GM21786 (cell line): ENCODE measurements at regions not wholly inside any gene's neighbourhood (a gene's known extent, or its start where the extent isn't known, plus 50 kb on each side); places are given as distances from the start of the nearest gene placed in this dataset.

Source experiments
- ATAC-seq: cut with Tn5 transposase; IDR thresholded peaks from one replicate; pipeline ENCODE4 v1.9.1; 2021; ENCODE audit not compliant: unreplicated experiment

DNA sequence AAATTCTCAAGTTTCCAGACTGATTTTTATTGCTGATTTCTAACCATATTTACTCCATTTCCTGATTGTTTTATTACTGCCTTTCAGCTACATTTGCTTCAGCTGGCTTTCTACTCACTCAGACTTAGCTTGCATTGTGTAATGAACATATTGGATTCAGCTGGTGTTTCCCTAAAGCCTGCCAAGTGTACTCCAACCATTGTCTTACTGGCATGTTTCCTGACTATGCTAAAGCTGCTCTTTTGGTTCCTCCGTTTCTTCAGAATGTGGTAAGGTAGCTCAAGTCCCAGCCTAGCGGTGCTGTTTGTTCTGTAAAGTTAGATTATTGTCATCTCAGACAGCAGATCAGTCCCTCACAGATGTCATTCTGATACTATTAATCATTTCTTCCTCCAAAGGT is 53.1 kb upstream of the GLRA2 start:
- ATAC-seq = no peak

DNA sequence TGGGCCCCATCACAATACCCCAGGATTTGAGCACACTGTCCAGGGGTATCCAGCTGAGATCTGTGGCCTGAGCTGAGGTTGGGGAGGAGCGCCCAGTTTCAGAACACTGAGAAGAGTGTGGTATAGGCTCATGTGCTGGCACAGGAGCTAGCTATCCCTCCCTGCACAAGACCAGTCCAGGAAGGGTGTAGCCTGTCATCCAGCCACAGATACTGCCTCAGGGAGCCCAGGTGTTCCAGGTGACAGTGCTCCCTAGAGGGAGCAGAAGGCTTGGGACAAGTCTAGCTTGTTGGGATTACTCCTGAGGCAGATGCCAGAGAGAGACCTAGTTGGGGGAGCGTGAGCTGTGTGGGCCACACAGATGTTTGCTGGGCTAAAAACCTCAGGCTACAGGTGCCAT is 79.6 kb upstream of the GLRA2 start:
- ATAC-seq = no peak

DNA sequence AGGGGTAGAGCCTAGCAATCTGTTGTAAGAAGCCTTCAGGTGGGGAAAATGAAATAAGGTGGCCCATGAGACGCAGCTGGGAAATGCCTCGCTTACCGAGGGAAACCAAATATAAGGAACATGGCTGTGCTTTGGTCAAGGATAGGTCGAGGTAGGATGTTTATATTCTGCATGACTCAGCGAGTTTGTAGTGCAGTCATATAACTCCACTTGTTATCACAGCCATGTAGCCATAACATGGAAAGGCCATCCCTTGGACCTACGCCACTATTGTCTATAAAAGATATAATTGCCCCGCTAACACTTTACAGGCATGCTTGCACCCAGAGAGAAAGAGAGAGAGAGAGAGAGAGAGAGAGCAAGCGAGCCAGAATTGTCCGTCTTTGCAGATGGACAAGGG is 80.9 kb upstream of the GLRA2 start:
- ATAC-seq = no peak

DNA sequence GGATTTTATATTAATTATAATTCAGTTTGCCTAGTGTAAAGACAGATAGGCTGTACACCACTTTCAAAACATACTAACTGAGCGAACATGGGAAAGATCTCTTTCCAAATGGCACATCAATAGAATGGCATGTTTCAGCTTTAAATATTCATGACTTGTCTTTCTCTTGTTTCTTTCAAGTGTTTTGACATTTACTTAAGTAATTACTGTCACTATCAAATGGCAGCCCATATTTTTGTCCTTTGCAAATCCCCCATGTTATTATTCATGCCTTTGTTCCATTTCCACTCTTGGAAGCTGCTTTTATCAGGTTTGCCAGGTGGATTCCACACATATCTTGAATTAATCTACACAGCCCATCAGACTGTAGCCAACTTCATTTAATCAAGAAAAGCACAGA is 89.2 kb upstream of the GLRA2 start:
- ATAC-seq = no peak

DNA sequence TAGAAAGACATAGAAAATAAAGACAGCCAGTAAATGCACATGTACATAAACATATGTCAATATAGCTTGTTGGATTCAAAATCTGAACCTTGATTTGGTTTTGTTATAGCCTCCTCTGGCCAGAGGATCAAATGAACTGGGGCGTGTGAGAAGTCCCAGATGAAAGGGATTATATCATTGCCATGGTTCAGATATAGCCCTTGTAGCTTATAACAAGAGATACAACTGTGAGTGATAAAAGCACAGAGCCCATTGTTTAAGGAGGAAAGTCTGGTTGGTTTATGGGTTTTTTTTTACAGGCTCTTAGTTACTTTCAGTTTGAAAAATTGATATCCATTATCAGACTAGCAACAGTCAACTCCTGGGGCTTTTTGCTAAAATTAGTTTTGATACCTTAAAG is 101.7 kb upstream of the GLRA2 start:
- no peak for ATAC-seq

DNA sequence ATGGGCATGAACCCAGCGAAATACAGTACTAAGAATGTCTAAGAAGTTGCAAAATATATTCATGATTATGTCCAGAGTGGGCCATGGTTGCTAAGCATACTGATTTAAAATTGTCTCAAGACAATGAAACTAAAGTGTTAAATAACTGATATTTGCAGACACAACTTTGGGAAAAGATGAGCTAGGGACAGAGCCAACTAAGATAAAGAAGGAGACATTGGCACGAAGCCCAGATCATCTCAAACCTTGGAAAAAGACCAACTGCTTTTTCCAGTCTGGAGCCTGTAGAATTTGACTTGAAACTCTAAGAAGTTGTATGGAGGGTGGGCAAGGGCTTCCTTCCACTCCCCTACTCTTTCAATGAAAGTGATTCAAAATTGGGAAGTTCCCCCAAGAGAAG is 108.5 kb upstream of the GLRA2 start:
- no peak for ATAC-seq

DNA sequence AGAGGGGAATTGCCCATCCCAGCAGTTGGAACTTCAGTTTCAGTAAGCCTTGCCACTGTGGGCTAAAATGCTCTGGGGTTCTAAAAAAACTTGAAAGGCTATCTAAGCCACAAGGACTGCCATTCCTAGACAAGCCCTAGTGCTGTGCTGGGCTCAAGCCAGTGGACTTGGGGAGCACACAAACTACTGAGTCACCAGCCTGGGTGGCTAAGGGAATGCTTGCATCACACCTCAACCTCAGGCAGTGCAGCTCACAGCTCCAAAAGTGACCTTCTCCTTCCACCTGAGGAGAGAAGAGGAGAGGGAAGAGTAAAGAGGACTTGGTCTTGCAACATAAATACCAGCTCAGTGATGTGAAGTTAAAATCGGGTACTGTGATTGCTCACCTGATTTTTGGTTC is 116.7 kb upstream of the GLRA2 start:
- ATAC-seq = no peak

DNA sequence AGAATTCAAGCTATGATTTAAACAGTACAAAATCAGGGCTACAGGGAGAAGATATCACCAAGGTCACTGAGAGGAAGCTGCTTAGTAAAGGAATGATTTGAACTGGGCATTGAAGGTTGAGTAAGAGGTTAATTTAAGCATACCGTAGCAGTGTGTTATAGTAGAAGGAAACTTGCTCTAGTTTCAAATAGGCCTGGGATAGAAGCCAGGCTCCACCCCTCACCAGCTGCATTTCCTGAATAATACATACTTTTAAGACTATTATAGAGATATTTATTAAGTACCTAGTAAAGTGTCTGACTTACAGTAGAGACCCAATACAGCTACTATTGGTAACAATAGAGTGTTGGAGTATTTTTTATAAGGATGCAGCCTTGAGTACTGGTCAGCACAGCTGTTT is 118.0 kb upstream of the GLRA2 start:
- ATAC-seq = no peak

DNA sequence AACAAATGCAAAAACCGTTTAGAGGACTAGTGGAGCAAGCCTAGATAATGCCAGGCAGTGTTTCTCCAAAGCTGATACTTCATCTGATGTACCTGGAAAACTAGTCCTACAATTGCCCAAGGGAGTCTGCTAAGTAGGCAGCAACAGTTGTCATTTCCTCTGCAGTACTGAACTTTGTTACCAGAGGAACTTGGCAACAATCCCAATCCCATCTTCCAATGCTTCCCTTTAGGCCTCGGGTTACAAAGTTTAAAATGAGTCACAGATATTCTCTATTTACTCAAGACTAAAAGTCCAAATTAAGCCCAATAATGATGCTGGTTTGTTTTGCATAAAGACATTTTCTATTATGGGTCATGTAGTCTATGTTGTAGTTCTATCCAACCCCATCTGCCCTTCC is 120.0 kb upstream of the GLRA2 start:
- no peak for ATAC-seq

DNA sequence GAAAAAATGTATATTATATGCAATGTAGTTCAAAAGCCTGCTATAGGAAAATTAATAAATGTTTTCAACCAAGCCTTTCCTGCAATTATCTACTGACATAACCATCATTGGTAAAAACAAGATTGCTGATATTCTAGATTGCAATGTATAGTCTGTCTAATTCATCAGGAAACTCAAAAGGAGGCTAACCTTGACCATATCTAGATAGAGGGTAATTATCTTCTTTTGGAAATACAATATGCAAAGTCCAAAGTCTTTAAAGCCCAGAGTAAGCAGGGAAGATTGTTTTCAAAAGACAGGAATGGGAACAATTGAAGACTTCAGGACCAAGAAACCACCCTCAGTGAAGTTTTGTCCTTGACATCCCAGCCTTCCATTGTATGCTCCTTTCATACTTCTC is 123.1 kb upstream of the GLRA2 start:
- no peak for ATAC-seq

DNA sequence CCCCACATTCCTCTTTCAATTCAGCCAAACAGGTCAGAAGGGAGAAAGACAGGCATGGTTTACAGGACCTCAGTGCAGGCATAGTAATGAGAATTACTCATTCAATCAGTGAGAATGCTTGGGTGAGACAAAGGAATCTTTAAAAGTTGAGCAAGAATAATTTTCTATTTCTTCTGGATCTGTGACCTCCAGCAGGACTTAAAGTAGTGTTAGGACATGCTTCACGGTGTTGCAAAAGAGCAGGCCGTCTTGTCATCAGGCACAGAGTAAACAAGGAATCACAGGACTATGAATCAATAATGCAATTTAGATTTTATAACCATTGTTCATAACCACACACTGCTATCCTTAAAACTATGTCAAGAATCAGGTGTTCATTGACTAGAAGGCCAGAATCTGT is 130.6 kb upstream of the GLRA2 start:
- ATAC-seq = no peak

DNA sequence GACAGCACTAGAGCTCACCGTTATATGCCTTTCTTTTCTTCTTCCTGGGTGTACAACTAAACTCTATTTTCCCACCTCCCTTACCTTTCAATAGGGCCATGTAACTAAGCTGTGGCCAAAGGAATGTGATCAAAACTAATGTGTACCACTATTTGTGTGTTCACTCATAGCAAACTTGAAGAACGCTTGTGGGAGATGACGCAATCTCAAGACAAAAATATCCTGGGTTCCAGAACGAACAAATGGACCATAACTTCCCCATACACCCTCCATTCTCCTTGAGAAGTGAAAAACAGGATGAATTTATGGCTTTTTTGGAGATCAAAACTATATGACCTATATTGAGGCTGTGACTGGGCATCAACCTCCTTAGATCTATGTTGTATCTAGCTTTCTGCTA is 139.7 kb upstream of the GLRA2 start:
- no peak for ATAC-seq

DNA sequence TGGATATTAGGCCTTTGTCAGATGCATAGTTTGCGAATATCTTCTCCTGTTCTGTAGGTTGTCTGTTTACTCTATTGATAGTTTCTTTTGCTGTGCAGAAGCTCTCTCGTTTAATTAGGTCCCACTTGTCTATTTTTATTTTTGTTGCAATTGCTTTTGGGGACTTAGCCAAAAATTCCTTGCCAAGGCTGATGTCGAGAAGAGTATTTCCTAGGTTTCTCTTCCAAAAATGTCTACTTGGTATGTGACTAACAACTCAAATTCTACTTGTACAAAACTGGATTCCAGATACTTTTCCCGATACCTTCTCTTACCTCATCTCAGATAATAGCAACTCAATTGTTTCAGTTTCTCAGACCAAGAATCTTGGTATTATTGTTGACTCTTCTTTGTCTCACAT is 142.4 kb upstream of the GLRA2 start:
- no peak for ATAC-seq

DNA sequence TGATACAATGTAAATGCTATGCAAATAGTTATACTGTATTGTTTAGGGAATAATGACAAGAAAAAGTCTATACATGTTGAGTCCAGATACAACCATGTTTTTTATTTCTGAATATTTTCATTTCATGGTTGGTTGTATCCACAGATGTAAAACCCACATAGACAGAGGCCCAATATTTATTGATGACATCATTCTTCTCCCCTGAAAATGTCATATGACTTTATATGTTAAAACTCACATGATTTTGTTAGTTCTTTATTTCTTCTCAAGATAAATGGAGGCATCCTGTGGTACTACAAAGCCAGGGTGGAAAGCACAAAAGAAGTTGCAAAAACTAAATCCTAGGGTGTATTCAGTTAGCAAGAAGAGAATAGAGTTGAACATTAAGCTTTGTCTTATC is 149.3 kb upstream of the GLRA2 start:
- ATAC-seq = no peak

DNA sequence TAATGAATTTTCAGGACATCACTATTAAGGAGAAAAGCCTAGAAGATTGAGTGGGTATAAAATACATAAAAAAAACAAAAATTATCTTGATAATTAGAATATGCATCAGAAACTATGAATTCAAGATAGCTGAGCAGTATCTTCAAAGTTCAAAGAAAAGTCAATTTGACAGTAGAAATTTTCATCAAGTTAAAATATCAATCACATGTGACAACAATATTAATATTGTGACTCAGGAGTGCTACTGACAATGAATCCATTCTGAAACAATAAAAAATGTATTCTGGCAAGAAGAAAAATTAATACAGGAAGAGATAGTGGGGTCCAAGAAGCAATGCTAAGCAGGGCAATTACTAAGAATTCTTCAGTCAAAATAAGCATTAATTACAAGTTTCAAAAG is 151.9 kb upstream of the GLRA2 start:
- no peak for ATAC-seq

DNA sequence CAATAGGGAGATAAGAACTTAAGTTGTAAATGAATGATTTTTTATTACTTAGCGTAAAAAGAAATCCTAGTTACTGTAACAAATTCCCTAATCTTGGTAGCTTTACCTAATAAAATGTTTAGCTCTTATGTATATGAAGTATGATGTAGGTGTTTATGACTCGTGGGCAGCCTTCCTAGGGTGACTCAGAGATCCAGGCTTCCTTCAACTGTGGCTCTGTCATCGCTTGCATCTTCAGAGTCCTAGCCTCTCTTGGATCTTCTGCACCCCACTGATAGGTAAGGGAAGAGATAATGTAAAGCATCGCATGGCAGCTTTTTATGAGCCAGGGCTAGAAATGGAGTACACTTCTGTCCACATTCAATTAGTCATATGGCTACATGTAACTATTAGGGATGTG is 165.6 kb upstream of the GLRA2 start:
- ATAC-seq = no peak

DNA sequence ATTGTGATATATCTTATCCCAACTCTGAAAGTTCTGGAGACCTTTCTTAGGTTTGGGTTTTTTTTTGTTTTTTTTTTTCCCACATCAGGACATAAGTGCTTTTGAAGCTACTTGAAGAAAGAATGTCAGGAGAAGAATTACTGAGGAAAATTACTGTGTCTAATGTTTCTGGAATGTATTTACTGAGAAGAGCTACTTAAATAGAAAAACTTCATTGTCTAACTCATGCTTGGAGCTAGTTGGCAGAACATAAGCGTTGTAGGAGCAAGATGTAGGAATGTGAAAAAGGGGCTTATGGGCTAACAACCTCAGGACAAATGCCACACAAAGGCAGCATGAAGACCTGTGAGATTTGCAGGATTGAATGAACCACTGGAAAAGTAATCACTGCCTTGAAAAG is 166.6 kb upstream of the GLRA2 start:
- ATAC-seq = no peak

DNA sequence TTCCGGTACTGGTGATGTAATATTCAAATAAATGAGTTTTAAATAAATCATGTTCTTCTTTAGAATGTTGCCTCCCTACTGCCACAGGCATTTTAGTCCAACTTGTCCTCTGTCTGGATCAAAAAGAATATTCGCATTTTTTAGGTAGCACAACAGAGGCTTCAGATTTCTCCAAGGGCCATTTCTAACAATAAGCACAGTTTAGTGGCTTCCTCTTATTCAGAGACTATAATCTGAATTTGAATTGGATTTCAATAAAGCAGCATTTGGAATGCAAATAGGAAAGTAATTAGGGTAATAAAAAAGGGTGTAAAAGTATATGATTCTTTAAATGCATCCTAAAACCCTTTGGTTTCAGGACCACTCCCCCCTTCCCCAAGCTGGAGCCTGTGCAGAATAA is 167.9 kb upstream of the GLRA2 start:
- no peak for ATAC-seq

DNA sequence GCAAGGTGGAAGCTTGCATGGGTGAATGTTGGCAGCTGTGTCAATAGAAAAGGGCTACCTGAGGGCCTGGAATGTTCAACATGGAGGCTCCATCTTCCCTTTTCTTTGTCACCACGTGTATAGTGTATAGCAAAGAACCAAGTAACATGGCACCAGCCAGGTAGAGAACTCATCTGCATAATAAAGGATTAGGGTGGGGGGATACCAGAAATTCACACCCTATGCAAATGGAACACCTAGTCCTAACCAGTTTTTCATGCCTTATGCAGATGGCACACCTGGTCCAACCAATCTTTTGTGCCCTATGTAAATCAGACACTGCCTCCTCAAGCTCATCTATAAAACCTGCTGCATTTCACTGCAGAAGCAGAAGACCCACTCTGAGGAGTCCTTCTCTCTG is 169.6 kb upstream of the GLRA2 start:
- no peak for ATAC-seq

DNA sequence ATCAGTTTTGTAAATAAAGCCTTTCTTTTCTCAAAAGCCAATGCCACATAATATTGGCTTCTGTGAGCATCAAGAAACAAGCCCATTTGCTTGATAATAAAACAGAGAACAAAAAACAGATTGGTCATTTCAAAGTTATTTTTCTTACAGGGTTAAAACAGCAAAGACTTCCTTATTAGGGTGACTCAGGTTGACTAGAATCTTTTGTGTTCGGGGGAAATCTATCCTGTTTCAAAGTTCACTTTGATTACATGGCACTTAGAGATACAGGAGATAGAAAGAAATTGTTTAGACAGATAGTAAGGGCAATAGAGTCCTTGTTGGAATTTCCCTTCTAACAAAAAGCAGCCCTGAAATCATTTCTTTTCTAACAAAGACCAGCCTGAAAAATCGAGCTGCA is 170.0 kb upstream of the GLRA2 start:
- no peak for ATAC-seq

DNA sequence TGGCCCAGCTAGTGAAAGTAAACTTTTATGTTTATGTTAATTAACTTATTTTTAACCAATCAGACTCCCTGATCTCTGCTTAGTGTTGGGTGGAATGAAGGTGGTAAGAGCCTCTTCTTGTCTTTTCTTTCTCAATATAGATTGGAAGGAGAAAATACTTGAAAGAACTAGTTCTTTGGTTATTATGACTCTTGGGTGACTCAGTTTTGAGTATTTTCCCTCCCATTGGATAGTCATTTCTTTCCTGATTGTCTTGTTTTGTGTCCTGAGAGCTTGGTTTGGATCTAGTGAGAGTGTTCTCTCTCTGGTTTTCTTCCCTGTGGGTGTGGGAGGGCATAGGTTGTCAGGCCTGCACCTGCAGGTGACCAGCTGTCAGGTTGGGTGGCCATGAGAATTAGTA is 172.0 kb upstream of the GLRA2 start:
- ATAC-seq = no peak

DNA sequence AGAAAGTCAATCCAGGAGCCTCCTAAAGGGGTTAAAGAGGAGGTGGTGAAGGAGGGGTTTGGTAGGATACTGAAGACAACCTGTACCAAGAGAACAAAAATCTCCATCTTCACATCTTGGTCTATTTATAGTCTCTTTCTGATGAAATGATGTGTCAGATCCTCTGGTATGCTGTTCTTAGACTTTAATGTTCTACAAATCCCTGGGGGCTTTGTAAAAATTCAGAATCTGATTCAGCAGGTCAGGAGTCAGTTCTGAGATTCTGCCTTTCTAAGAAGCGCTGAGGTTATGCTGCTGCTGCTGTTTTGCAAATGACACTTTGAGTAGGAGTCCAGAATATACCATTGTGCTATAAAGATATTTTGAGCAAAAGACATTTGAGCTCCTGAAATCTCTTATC is 172.9 kb upstream of the GLRA2 start:
- no peak for ATAC-seq

DNA sequence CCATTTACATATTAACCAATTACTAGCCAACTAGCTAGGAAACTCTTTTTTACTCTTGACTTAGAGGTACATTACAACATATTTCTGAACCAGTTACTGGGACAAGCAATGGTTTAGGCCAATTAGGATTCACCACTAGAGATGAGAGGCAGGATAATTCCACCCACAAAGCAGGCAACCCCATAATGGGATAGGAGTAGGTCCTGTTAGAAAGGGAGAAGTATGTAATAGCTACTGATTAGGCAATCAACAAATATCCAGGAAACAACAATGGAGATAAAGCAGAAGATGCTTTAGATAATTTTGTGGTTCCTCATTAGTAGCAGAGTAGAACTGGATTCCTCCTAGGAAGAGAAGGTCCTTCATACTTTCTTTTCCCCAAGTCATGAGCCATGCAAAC is 173.8 kb upstream of the GLRA2 start:
- ATAC-seq = no peak

DNA sequence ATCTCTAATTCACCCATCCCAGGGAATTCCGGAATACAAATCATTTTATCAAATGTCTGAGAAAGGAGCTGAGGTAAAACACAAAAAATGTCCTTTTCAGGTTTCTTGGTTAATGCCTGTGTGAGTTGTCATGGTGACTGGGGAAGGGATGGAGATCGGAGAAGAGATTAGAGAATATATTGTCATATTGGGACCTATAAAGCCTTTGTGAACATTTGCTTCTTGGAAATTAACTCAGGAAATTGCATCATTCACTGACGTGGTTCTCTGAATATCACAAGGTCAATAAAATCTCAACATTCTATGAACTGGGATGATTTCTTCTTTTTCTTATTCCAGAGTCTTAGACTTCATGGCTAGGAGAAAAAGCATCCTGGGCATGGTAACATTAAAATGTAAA is 174.8 kb upstream of the GLRA2 start:
- no peak for ATAC-seq
